Endothelial cell of umbilical vein (primary cell): ENCODE measurements at regions not wholly inside any gene's neighbourhood (a gene's known extent, or its start where the extent isn't known, plus 50 kb on each side); places are given as distances from the start of the nearest gene placed in this dataset.

Source experiments
- BruUV-seq: library from RNA; stranded (reverse); fragments of 400-500 nt; replicated peaks from 2 replicates; lab custom pipeline; 2021; lab: Mats Ljungman, UMichigan
- CTCF ChIA-PET: fragments of 300-600, 350-600 bp; sonication (Branson Sonifier 250); formaldehyde crosslinking; loops from one replicate; lab custom pipeline; 2021; ENCODE audit warnings: antibody characterized with exemption, inconsistent platforms; lab: Charles Lee
- POLR2A ChIA-PET: fragments of 300-600, 350-600 bp; sonication (Branson Sonifier 250); formaldehyde crosslinking; loops from one replicate; lab custom pipeline; 2021; ENCODE audit warnings: antibody characterized with exemption, inconsistent platforms; lab: Charles Lee
- DNase-seq: peaks from one replicate; pipeline ENCODE4 v3.0.0-alpha.2; 2011; ENCODE audit warnings: low read depth, low spot score
- FAIRE-seq: peaks from 2 replicates; lab custom pipeline; 2011; peaks lifted over from hg19 to GRCh38; lab: Jason Lieb, UNC
- H2AFZ ChIP-seq: 2 replicates; pipeline ENCODE4 v1.6.0; 2012; ENCODE audit warnings: low read depth, low read length, control low read depth, inconsistent platforms
- H3K27ac ChIP-seq: 2 replicates; pipeline ENCODE4 v1.5.1; 2011; ENCODE audit warnings: low read depth, mild to moderate bottlenecking, control low read depth, low read length, moderate library complexity; ENCODE audit not compliant: insufficient read depth
- H3K27me3 ChIP-seq, 2 experiments: 2 replicates each; pipeline versions ENCODE4 v1.6.0 to v1.6.1; 2011; ENCODE audit warnings: low read length in 2 of 2, mixed read lengths in 1 of 2; ENCODE audit not compliant: control insufficient read depth in 2 of 2, insufficient read depth in 2 of 2
- H3K36me3 ChIP-seq, 2 experiments: 2 replicates in 1 of 2; 3 replicates in 1 of 2; pipeline ENCODE4 v1.5.1; 2011; ENCODE audit warnings: low read length in 2 of 2, mild to moderate bottlenecking in 1 of 2, moderate library complexity in 1 of 2; ENCODE audit not compliant: control insufficient read depth in 2 of 2, insufficient read depth in 2 of 2; ENCODE audit errors: extremely low read depth in 1 of 2
- H3K4me1 ChIP-seq: 3 replicates; pipeline ENCODE4 v1.5.1; 2011; ENCODE audit warnings: mild to moderate bottlenecking, low read length; ENCODE audit not compliant: control insufficient read depth, insufficient read depth; ENCODE audit errors: extremely low read depth
- H3K4me2 ChIP-seq: 2 replicates; pipeline ENCODE4 v1.6.1; 2011; ENCODE audit warnings: low read length, control low read depth, mixed read lengths; ENCODE audit not compliant: insufficient read depth
- H3K4me3 ChIP-seq, 3 experiments: fragments of 200-600 bp in 1 of 3; sonication (generic), shearing (Covaris generic) in 1 of 3; replicated peaks in 1 of 3; 2 replicates each; pipeline ENCODE4 v1.5.1; 2011 to 2016; ENCODE audit warnings: control low read depth in 3 of 3, low read length in 3 of 3, mild to moderate bottlenecking in 2 of 3, inconsistent platforms in 1 of 3, low read depth in 1 of 3, moderate library complexity in 1 of 3; ENCODE audit not compliant: insufficient read depth in 1 of 3
- H3K79me2 ChIP-seq: 2 replicates; pipeline ENCODE4 v1.6.0; 2012; ENCODE audit warnings: low read length, inconsistent platforms; ENCODE audit not compliant: control insufficient read depth, insufficient read depth
- H3K9ac ChIP-seq: replicated peaks from 2 replicates; pipeline ENCODE3; 2011; ENCODE audit warnings: low read length, control low read depth; ENCODE audit not compliant: insufficient read depth; ENCODE audit errors: extremely low read depth
- H3K9me1 ChIP-seq: replicated peaks from 3 replicates; pipeline ENCODE4 v1.6.0; 2011; ENCODE audit warnings: mild to moderate bottlenecking, low read length; ENCODE audit not compliant: control insufficient read depth, insufficient read depth; ENCODE audit errors: extremely low read depth
- H3K9me3 ChIP-seq: replicated peaks from 2 replicates; pipeline ENCODE4 v1.5.1; 2012; ENCODE audit warnings: low read length, inconsistent platforms; ENCODE audit not compliant: control insufficient read depth, insufficient read depth
- H4K20me1 ChIP-seq: replicated peaks from 2 replicates; pipeline ENCODE3; 2011; ENCODE audit warnings: mild to moderate bottlenecking, low read length; ENCODE audit not compliant: control insufficient read depth, insufficient read depth; ENCODE audit errors: extremely low read depth
- CTCF ChIP-seq, 2 donors: IDR thresholded peaks; 1 replicate in 1 of 2; 2 replicates in 1 of 2; pipeline ENCODE4 v1.5.1; 2011; ENCODE audit warnings: low read length in 2 of 2, mild to moderate bottlenecking in 2 of 2, moderate library complexity in 2 of 2, control low read depth in 1 of 2, inconsistent platforms in 1 of 2, low read depth in 1 of 2; ENCODE audit not compliant: insufficient read depth in 1 of 2; ENCODE audit errors: extremely low read depth in 1 of 2
- EZH2 ChIP-seq: IDR thresholded peaks from 2 replicates; pipeline ENCODE4 v1.6.1; 2012; ENCODE audit warnings: borderline replicate concordance, low read depth, mild to moderate bottlenecking, moderate library complexity, low read length, inconsistent platforms; ENCODE audit not compliant: severe bottlenecking
- FOS ChIP-seq: IDR thresholded peaks from 2 replicates; pipeline ENCODE4 v1.6.1; 2011; ENCODE audit warnings: mild to moderate bottlenecking, low read length, moderate library complexity, borderline replicate concordance; ENCODE audit not compliant: insufficient read depth
- GATA2 ChIP-seq: IDR thresholded peaks from 2 replicates; pipeline ENCODE4 v1.7.0; 2011; ENCODE audit warnings: low read depth, mild to moderate bottlenecking, moderate library complexity, mixed read lengths, low read length; ENCODE audit not compliant: insufficient read length, insufficient read depth
- JUN ChIP-seq: IDR thresholded peaks from 2 replicates; pipeline ENCODE4 v1.6.1; 2011; ENCODE audit warnings: borderline replicate concordance, low read depth; ENCODE audit not compliant: insufficient read length, insufficient read depth
- MYC ChIP-seq: IDR thresholded peaks from one replicate; pipeline ENCODE4 v1.6.1; 2011; ENCODE audit warnings: mild to moderate bottlenecking, low read depth, low read length
- POLR2A ChIP-seq: IDR thresholded peaks from 2 replicates; pipeline ENCODE4 v1.6.1; 2012; ENCODE audit warnings: low read depth, mild to moderate bottlenecking, control low read depth, low read length
- POLR2AphosphoS5 ChIP-seq: IDR thresholded peaks from 2 replicates; pipeline ENCODE4 v1.6.1; 2012; ENCODE audit warnings: low read depth, mild to moderate bottlenecking, control low read depth, low read length, moderate library complexity; ENCODE audit not compliant: insufficient read depth
- dilution Hi-C: fragments of 300-500 bp; cut with MboI; formaldehyde crosslinking; loops from one replicate; pipeline ENCODE4 v1.15.0; 2019; ENCODE audit warnings: low sequenced_read_pairs; ENCODE audit not compliant: extremely low pct_ligation_motif_present
- intact Hi-C: fragments of 100-400 bp; cut with micrococcal nuclease; formaldehyde crosslinking; loops from one replicate; pipeline ENCODE4 v1.10.0; 2022
- TF ChIP-seq, protein P1 (sequence below): IDR thresholded peaks from 2 replicates; pipeline ENCODE4 v1.6.1; 2011; ENCODE audit not compliant: insufficient read depth, insufficient read length

- Histone ChIP-seq H4K20me1 (no peaks in the 10 kb centered on the region), H3K4me1 (no peaks in the 10 kb centered on the region), H3K27me3 (no peaks in the 10 kb centered on the region), H3K79me2 (no peaks in the 10 kb centered on the region), H3K4me3 (no peak overlapping the region), H3K4me2 (no peak overlapping the region), H3K9me3 (peaks cover 2% of the 10 kb centered on the region), H3K27ac (no peak overlapping the region), H2AFZ (no peak overlapping the region), H3K9ac (no peak overlapping the region), H3K36me3 (no peaks in the 10 kb centered on the region), H3K9me1 (no peaks in the 10 kb centered on the region)
- BruUV-seq = no TSS peak
- no peak for DNase-seq
- no peak for TF ChIP-seq MYC
- TF ChIP-seq, protein P1, sequence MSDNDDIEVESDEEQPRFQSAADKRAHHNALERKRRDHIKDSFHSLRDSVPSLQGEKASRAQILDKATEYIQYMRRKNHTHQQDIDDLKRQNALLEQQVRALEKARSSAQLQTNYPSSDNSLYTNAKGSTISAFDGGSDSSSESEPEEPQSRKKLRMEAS = no peak
- no peak for TF ChIP-seq POLR2AphosphoS5
- TF ChIP-seq JUN = no peak
- TF ChIP-seq EZH2 = no peak
- TF ChIP-seq FOS = no peak
- TF ChIP-seq CTCF (IDR thresholded peaks at IDR 0.05; ENCODE audit: extremely low read depth in 1 of 2, insufficient read depth in 1 of 2, low read depth in 1 of 2, low read length in 2 of 2) = no peak
- no peak for TF ChIP-seq GATA2
- TF ChIP-seq POLR2A = no peak
- no peak for FAIRE-seq
- POLR2A ChIA-PET = no interaction called here
- dilution Hi-C loops (no loop called here), intact Hi-C loops (no loop called here)
- CTCF ChIA-PET = no interaction called here
Observed at GRCh38 chr2:137776697-137777096, 187.6 kb upstream of the HNMT start.
